ENCODE measurements at regions not wholly inside any gene's neighbourhood (a gene's known extent, or its start where the extent isn't known, plus 50 kb on each side); places are given as distances from the start of the nearest gene placed in this dataset.

GRCh38 chr11:92384358-92384757 is 159.7 kb downstream of the FAT3 start:
- peak in 1 of 3 donors; percentile 34 for DNase-seq

- no peak for DNase-seq
Observed at GRCh38 chr11:92384802-92385201, 160.2 kb downstream of the FAT3 start.

- DNase-seq: no peak
Observed at GRCh38 chr11:92386577-92386976, 162.0 kb downstream of the FAT3 start.

GRCh38 chr11:92387859-92388258 is 163.2 kb downstream of the FAT3 start:
- DNase-seq: no peak

GRCh38 chr11:92388380-92388779 is 163.8 kb downstream of the FAT3 start:
- no peak for DNase-seq

GRCh38 chr11:92390783-92391182 is 166.2 kb downstream of the FAT3 start:
- no peak for DNase-seq

GRCh38 chr11:92391364-92391763 is 166.7 kb downstream of the FAT3 start:
- no peak for DNase-seq

GRCh38 chr11:92391808-92392207 is 167.2 kb downstream of the FAT3 start:
- DNase-seq: no peak

GRCh38 chr11:92393218-92393617 is 168.6 kb downstream of the FAT3 start:
- DNase-seq: no peak

- no peak for DNase-seq
Observed at GRCh38 chr11:92396133-92396532, 171.5 kb downstream of the FAT3 start.

GRCh38 chr11:92397221-92397755 is 172.7 kb downstream of the FAT3 start:
- DNase-seq: no peak

GRCh38 chr11:92399705-92400104 is 175.1 kb downstream of the FAT3 start:
- DNase-seq: no peak

GRCh38 chr11:92401520-92401919 is 176.9 kb downstream of the FAT3 start:
- DNase-seq: no peak

GRCh38 chr11:92406472-92406871 is 181.9 kb downstream of the FAT3 start:
- no peak for DNase-seq

- no peak for DNase-seq
Observed at GRCh38 chr11:92409355-92409754, 184.7 kb downstream of the FAT3 start.

- no peak for DNase-seq
Observed at GRCh38 chr11:92409956-92410355, 185.3 kb downstream of the FAT3 start.

GRCh38 chr11:92410526-92410925 is 185.9 kb downstream of the FAT3 start:
- no peak for DNase-seq

GRCh38 chr11:92411431-92411830 is 186.8 kb downstream of the FAT3 start:
- no peak for DNase-seq

GRCh38 chr11:92413757-92414513 is 189.3 kb downstream of the FAT3 start:
- DNase-seq: no peak

GRCh38 chr11:92416971-92417725 is 192.5 kb downstream of the FAT3 start:
- no peak for DNase-seq

- DNase-seq: no peak
Observed at GRCh38 chr11:92423115-92424034, 198.8 kb downstream of the FAT3 start.

- no peak for DNase-seq
Observed at GRCh38 chr11:92424281-92424680, 199.7 kb downstream of the FAT3 start.
